ENCODE measurements at regions not wholly inside any gene's neighbourhood (a gene's known extent, or its start where the extent isn't known, plus 50 kb on each side); places are given as distances from the start of the nearest gene placed in this dataset.

DNA sequence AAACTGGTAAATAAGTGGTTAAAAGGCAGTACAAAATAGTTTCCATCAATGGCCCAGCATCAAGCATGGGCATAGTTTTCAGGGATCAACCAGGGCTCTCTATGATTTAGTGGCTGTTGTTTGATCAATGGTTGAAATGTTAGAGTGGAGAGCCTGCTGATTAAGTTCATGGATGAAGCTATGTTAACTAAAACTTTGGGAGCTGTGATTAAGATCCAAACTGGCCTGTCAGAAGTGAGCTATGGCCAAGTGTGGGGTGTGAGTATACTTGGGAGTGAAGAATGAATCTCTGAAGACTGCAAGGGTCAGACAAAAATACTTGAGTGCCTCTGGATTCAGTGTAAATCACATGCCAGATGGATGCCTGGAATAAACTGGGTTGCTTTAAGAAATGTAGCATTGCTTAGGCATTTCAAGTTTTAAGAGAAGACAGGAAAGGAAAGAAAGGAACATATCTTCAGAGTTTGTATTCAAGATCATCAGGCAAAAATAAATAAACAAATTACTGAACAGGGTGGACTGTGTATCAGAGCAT is 422.2 kb upstream of the ADAMTS9 start:
- DNase-seq: no peak

DNA sequence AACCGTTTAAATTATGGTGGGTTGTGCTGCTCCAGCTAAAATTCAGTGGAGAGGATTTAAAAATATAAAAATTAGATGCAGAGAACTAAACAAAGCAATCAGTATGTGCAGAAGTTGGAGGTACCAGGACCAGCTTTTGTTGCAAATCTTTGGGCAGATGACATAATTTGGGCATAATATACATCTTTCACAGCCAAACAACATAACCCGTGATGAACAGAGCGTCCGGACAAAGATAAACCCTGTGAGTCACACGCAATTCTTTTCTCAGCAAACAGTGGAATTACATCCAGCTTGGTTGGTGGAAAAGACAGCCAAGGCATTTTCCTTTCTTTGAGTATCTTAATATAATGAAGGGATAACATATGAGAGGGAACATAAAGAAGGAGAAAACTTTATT is 419.4 kb upstream of the ADAMTS9 start:
- DNase-seq: no peak

GRCh38 chr3:65101450-65101849 is 413.6 kb upstream of the ADAMTS9 start:
- no peak for DNase-seq

- DNase-seq: no peak
Measured at GRCh38 chr3:65098400-65098799, 410.6 kb upstream of the ADAMTS9 start.

- DNase-seq: no peak
Measured at GRCh38 chr3:65096110-65096745, 408.4 kb upstream of the ADAMTS9 start.

GRCh38 chr3:65094723-65095122 is 406.9 kb upstream of the ADAMTS9 start:
- no peak for DNase-seq

DNA sequence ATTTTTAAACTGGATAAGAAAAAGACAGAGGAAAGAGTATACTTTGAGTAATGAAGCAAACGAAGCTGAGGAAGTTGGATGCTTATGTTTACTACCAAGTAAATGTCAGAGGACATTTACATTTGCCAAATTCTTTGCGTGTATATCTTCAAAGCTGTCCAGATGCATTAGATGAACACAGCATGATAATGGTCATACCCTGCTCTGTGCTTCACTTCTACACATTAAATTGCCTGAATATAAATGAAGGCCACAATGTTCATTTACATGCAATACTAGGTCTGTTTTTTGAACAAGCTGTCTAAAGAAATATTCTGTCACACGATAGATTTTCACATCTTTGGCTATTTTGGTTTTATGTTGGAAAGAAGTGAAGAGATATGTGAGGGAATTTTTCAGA is 405.8 kb upstream of the ADAMTS9 start:
- no peak for DNase-seq

DNA sequence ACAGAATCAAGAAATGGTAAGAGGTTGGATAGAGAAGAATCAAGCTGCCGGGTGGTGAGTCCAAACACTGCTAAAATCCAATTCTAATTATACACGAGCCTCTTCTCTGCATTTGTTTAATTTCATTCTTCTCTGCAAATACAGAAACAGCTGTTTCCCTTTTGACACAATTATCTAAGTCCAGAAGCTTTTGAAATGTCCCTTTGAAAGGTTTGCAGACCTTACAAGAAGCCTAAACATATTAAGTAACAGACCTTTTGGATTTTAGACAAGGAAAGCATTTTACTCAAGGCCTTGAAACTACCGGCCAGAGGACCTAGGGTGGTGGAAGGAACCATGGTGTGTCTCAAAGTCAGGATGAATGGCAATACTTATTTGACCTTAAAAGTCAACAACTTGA is 403.8 kb upstream of the ADAMTS9 start:
- no peak for DNase-seq

GRCh38 chr3:65083240-65083639 is 395.4 kb upstream of the ADAMTS9 start:
- DNase-seq: no peak

GRCh38 chr3:65081536-65081935 is 393.7 kb upstream of the ADAMTS9 start:
- no peak for DNase-seq

GRCh38 chr3:65080432-65080831 is 392.6 kb upstream of the ADAMTS9 start:
- DNase-seq: no peak

- no peak for DNase-seq
Measured at GRCh38 chr3:65079560-65079959, 391.8 kb upstream of the ADAMTS9 start.

DNA sequence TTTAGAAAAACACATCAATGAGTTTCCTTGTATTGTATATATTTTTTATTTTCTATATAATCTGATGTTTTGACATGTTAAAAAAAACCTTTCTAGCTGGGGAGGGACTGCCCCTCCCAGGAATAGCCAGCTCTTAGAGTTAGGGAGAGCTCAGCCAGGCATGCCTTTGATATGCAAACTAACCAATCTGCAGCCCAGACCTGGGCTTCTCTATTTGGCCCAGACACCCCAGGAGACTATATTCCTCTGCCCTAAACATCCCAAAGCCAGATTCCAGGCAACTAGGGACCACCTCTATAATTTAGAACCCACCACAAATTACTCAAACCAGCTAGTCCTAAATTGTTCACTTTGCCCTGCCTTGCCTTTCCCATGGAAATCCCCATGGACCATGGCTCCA is 390.9 kb upstream of the ADAMTS9 start:
- no peak for DNase-seq

DNA sequence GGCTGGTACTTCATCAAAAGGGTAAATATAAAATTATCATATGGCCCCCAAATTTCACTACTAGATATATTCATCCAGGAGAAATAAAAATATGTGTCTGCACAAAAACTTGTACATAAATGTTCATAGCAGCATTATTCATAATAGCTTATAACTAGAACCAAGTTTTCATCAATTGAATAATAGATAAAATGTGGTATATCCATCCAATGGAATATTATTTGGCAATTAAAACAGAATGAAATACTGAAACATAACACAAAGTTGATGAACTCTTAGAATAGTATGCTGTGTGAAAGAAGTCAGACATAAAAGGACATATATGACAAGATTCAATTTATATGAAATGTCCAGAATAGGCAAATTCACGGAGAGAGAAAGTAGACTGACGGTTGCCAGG is 389.3 kb upstream of the ADAMTS9 start:
- DNase-seq: no peak

- DNase-seq: no peak
Measured at GRCh38 chr3:65070968-65071367, 383.2 kb upstream of the ADAMTS9 start.

DNA sequence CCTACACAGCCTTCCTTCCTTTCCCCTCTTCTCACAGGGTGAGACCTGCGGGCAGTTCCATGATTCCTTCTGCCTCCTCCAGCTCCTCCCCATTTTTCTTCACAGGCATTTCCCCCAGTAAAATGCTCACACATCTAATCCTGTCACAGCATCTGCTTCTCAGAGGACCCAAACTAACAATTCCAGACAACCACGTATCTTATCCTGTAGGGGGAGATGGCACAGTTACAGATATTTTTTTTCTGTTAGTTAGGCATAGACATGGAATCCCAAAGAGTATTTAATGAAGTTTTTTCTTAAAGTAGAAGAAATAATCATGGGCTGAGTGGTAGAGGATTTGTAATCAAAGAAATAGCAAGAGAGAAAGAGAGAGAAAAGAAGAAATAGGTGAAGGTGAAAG is 373.1 kb upstream of the ADAMTS9 start:
- no peak for DNase-seq

GRCh38 chr3:65052101-65052500 is 364.3 kb upstream of the ADAMTS9 start:
- no peak for DNase-seq

DNA sequence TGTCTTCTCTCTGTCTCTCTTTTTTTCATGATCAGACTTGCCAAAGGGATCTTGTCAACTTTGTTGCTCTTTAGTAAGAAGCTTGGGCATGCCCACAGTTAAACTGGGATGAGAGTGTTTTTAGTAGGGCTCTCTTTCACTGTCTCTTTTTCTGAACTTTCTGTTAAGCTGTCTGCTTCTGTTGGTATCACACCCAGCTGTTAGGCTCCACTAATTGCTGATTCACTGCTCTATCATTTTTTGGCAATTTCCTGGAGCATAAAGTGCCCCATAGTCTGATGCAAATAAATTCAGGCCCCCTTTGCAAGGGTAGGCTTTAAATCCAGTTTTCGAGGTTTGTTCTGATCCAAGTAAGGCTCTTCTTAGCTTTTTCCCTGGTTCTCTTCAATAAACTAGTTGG is 360.4 kb upstream of the ADAMTS9 start:
- no peak for DNase-seq

DNA sequence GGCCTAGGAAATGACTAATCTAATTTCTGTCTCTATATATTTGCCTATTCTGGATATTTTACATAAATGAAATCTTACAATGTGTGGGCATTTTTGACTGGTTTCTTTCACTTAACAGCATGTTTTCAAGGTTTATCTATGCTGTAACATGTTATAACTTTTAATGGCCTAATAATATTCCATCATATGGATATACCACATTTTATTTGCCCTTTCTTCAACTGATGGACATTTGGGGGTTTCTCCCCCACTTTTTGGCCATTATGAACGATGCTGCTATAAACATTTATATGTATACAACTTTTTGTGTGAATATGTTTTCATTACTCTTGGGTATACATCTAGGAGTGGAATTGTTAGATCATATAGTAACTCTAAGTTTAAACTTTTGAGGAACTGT is 357.3 kb upstream of the ADAMTS9 start:
- no peak for DNase-seq

- DNase-seq: no peak
Measured at GRCh38 chr3:65044401-65044800, 356.6 kb upstream of the ADAMTS9 start.

- no peak for DNase-seq
Measured at GRCh38 chr3:65042675-65043074, 354.9 kb upstream of the ADAMTS9 start.

DNA sequence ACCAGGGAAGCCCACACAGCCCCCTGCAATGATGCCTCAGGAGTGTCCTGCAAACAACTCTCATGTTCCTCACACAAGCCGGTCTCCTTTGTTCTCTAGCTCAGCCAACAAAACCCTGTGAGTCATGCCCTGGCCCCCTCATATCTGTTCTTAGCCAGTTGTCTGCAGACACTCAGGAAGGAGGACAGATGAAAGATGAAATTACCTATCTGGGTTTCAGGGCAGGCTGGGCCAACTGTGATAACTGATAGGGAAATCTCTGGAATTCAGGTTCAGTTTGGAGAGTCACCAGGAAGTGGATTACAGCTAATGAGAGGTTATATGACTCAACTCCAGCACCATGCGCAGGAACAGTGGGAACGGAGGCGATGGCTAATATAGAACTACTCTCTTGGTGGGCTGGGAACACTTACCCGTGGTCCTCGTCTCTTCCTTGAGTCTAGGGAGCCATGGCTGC is 352.0 kb upstream of the ADAMTS9 start:
- no peak for DNase-seq

DNA sequence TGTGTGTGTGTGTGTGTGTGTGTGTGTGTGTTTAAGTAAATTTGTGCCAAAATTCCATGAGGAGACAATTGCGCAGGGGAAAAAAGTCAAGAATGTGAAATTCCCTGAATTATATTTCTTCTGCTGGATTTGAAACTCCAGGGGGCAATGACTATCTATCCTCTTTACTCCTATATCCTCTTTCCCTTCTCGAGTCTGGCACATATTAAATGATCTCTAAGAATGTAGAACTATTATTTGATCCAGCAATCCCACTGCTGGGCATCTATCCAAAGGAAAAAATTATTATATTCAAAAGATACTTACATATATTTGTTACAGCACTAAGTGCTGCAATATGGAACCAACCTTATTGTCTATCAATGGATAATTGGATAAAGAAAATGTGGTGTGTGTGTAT is 350.1 kb upstream of the ADAMTS9 start:
- no peak for DNase-seq

- no peak for DNase-seq
Measured at GRCh38 chr3:65035246-65035645, 347.4 kb upstream of the ADAMTS9 start.

DNA sequence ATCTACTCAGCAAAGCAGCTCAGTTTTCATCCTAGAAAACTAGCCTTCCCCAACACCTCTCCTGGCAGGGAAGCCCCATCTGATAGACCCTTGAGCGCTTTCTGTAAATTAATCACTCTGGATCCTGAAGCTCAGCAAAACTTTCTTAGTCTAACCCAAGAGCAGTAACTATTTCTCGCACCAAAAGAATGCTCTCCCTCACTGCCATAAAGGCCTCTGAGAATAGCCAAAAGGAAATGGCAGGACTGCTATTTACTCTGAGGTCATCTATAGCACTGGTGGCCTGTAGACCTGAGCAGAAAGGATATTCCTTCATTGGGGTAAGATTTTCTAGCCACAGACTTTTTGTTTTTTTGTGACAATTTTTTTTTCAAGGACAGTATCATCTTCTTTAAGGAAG is 345.8 kb upstream of the ADAMTS9 start:
- peak; percentile 2 for DNase-seq
